Globus pallidus (tissue), 1 donor: ENCODE measurements at regions not wholly inside any gene's neighbourhood (a gene's known extent, or its start where the extent isn't known, plus 50 kb on each side); places are given as distances from the start of the nearest gene placed in this dataset.

Experiments used
- DNase-seq: peaks from one replicate; pipeline ENCODE4 v3.0.0-alpha.2; 2015; ENCODE audit warnings: low spot score

DNA sequence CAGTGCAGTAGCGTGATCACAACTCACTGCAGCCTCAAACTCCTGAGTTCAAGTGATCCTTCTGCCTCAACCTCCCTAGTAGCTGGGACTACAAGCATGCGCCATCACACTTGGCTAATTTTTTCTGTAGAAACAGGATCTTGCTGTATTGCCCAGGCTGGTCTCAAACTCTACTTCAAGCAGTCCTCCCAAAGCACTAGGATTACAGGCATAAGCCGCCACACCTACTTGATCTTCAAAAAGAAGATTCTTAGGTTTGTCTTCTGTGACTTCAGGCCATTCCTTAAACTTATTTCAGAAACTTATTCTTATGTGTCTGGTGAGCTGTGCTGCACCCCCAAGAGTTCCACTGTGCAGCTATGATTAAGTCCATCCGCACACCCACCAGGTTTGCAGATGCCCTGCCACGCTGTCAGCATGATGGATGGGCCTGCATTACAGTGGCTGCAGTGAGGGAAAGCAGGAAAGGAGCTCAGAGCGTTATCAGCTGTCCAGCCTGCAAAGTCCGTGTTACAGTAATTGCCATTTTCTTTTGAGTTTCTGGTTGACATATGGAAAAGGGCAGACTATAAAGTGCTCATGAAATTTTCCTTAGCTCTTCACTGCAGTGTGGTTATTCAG lies 146.6 kb downstream of the AASDH start:
- no peak for DNase-seq

DNA sequence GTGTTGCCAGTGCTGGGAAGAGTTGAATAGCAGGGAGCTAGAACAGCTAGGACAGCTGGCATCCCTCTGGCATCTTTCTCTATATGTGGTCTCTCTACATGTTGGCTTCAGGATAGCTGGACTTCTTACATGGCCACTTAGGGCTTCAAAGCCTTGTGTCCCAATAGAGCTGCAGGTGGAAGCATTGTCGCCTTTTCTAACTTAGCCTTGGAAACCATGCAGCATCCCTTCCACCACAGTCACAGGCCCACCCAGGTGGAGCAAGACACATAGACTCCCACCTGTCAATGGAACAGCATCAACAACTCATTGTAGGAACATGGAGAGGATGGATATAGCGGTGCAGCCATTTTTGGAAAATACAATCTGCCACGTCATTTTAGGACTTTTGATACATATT lies 149.0 kb downstream of the AASDH start:
- no peak for DNase-seq

DNA sequence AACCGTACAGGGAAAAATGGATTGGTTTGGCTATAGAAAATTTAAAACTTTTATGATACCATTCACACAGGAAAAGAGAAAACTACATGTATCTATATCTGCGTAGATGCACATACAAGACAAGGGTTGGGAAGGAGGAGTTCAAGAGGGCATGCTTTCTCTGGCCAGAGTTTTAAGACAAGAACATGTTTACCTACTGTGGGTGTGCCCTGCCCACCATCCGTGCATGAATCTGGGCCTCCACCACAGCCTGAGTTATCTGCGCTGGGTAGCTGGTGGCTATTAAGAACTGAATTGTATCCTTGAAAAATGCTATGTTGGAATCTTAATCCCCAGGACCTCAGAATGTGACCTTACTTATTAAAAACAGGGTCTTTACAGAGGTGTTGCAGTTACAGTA lies 151.6 kb downstream of the AASDH start:
- no peak for DNase-seq

DNA sequence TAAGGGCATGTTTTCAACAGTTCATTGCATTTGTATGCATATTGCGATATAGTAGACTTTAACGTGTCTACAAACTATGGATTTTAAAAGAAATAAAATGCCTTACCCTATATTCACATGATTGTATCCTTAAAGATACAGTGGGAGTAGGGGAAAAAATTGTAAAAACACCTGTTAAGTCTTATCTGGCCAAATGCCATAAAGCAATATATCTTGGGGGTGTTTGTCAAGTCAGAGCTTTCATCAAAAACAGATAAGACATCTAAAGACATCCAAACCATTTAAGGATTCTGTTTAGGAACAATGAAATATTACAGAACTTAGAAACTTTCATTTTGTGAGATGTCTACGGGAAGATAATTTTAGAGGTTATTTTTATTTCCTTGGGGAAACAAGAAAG lies 152.3 kb downstream of the AASDH start:
- DNase-seq: no peak

DNA sequence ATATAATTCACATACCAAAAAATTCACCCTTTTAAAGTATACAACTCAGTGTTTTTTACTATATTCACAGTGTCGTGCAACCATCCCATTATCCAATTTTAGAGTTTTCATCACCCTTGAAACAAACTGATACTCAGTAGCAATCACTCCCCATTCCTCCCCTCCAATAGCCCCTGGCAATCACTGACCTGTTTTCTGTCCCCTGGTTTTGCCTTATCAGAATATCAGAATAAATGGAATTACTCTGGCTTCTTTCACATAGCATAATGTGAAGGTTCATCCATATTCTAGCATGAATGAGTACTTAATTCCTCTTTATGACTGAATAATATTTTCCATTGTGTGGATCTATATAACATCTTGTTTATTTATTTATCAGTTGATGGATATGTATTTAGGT lies 153.2 kb downstream of the AASDH start:
- DNase-seq: no peak

DNA sequence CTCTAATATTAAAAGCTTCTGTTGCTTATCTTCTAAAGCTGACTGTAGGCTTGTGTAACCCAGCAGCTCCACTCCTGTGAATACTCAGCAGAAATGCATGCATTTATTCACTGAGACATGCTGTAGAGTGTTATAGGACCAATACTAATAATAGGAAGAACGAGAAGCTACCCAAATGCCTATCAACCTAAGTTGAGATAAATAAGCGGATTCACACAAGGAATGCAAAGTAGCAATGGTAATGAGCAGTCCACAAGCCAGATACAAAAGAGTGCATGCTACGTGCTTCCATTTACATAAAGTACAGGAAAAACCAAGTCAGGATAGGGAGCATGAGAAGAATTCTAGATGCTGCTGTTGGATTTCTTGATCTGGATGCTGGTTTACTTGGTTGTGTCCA lies 155.9 kb downstream of the AASDH start:
- DNase-seq: no peak

DNA sequence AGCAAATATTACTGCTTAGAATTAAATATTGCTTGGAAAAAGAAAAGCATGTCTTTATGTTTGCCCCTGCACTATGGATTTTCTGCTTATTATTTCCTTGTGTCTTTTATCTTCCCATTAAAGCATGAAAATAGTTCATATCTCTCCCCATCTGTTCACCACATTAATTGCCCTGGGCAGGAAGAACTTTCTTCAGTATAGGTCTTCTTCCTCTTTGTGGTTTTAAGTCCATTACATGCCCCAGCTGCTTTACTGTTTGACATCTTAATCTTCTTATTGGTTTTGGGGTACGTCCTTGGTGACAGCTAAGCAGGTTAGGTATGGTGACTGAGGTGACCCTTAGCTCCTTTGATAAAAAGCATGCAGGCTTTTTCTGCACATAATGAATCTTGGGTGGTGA lies 157.3 kb downstream of the AASDH start:
- no peak for DNase-seq

DNA sequence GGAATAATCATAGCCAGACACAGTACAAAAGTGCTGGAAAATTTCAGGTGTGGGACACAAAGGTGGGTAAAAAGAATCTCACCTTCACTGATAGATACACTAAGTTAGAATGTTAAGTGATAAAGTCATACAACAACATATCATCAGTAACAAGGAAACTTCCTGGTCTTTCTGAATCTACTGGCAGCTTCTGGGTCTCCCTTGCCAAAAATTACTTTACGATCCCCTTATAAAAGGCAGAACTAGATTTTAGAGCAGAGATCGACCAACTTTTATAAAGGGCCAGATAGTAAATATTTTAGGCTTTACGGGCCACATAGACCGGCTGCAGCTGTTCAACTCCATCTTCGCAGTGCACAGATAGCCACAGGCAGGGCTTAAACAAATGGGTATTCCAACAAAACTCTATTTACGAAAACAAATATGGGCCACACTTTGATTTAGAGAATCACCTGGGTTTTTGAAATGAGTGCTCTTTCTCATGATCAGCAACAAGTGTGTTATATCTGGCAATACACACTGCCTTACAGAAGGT lies 159.9 kb downstream of the AASDH start:
- DNase-seq: no peak

DNA sequence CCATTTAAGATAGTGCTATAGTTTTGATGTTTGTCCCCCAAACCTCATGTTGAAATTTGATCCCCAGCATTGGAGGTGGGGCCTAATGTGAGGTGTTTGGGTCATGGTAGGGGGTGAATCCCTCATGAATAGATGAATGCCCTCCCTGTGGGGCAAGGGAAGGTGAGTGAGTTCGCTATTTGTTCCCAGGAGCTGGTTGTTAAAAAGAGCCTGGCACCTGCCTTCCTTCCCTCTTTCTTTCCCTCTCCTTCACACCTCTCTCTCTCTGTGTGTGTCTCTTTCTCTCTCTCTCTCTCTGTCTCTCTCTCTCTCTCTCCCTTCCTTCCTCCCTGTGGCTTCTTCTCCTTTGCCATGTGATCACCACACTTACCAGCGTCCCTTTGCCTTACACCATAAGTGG lies 160.7 kb downstream of the AASDH start:
- no peak for DNase-seq

DNA sequence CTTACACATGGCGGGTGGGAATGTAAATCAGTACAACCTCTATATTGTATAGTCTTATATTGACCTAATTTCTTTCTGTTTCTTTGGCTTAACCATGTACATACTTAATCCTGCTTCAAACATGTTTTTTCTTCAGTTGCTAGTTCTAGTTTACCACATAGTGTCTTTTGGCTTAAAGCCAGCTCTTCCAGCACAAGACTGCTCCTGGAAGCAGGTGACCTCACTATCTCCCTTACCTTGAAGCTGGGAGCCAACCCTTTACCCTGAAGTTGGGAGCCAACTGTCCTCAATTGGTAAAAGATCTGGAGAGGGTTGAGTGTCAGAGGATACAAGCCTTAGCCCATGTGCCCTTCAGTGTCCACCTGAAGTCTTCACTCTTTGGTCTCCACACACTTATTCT lies 162.7 kb downstream of the AASDH start:
- no peak for DNase-seq

DNA sequence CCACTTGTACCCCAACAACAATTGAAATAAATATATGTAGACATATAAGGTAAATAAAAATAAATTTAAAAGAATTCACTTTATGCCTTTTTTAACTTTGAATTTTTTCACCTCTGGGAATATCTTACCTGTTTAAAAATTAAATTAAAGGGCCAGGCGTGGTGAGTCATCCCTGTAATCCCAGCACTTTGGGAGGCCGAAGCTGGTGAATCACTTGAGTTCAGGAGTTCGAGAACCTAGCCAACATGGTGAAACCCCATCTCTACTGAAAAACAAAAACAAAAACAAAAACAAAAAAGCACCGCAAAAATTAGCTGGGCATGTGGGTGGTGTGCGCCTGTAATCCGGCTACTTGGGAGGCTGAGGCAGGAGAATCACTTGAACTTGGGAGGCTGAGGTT lies 164.8 kb downstream of the AASDH start:
- no peak for DNase-seq

DNA sequence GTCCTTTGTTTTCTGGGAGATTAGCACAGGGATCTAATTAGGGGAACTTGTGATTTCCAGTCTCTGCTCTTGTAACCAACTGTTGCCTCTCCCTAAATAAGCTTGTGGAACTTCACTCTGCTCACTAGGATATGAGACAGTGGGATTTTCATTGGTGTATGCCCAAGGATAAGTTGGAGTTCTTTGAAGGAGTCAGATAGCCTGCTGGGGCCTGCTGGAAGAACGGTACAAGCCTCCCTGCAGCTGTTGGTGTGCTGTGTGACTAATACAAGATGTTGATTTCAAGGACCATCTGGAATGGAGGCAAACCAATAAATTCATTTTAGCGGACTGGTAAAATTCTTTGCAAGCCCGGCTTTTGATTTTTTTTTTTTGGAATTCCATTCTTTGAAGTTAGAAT lies 167.0 kb downstream of the AASDH start:
- DNase-seq: no peak

DNA sequence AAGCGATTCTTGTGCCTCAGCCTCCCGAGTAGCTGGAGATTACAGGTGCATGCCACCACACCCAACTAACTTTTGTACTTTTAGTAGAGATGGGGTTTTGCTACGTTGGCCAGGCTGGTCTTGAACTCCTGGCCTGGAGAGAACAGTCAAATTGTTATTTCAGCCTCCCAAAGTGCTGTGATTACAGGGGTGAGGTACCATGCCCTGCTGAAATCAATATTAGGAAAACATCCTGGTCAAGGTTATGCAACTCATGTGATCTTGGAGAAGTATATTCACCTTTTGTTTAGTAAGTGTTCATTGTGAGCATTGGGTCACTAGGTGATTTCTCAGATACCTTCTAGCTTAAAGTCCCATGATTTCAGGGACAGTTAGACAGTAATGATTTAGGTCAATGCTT lies 167.8 kb downstream of the AASDH start:
- DNase-seq: no peak

DNA sequence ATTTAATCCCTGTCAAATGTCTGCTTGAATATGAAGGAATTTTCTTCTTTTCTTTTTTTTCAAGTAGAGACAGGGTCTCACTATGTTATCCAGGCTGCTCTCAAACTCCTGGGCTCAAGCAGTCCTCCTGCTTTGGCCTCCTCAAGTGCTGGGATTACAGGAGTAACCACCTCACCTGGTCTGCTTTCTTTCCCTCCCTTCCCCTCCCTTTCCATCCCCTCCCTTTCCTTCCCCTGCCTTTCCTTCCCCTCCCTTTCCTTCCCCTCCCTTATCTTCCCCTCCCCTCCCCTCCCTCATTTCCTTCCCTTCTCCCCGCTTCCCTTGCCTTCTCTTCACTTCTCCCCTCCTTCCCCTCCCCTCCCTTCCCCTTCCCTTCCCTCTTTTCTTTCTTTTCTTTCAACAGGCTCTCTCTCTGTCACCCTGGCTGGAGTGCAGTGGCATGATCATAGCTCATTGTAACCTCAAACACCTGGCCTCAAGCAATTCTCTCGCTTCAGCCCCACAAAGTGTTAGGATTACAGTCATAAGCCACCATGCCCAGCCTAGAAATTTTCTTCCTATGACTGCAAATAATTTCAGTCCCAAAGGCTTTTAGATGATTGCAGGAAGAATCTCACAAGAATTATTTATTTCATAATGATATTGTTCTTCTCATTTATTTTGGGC lies 168.9 kb downstream of the AASDH start:
- no peak for DNase-seq

DNA sequence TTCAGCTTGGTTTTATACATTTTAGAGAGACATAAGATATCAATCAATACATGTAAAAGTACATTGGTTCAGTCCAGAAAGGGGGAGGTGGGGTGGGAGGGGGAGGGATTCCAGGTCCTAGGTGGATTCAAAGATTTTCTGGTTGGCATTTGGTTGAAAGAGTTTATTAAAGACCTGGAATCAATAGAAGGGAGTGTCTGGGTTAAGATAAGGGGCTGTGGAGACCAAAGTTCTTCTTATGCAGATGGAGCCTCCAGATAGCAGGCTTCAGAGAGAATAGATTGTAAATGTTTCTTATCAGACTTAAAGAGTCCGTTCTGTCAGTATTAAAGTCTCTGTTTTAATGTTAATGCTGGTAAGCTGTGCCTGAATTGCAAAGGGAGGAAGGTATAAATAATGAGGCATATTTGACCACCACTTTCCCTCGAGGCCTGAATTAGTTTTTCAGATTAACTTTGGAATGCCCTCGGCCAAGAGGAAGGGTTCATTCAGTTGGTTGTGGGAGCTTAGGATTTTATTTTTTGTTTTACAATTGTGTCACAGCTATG lies 169.9 kb downstream of the AASDH start:
- DNase-seq: no peak

DNA sequence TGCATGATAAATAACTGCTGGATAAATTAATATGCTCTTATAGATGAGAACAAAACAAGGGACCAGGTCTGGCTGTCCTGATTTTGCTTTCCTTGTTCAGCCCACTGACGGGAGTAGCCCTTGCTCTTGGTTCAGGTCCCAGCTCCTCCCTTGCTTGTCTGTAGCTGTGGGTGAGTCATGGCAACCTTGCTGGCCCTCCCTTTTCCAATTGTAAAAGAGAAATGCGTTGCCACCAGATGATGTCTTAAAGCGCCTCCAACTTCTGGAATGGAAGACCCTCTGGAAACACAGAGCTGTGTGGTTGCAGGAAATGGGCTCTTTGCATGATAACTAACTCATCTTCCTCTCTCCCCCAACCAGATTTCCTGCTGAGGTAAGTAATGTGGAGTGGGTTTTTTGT lies 171.4 kb downstream of the AASDH start:
- no peak for DNase-seq

DNA sequence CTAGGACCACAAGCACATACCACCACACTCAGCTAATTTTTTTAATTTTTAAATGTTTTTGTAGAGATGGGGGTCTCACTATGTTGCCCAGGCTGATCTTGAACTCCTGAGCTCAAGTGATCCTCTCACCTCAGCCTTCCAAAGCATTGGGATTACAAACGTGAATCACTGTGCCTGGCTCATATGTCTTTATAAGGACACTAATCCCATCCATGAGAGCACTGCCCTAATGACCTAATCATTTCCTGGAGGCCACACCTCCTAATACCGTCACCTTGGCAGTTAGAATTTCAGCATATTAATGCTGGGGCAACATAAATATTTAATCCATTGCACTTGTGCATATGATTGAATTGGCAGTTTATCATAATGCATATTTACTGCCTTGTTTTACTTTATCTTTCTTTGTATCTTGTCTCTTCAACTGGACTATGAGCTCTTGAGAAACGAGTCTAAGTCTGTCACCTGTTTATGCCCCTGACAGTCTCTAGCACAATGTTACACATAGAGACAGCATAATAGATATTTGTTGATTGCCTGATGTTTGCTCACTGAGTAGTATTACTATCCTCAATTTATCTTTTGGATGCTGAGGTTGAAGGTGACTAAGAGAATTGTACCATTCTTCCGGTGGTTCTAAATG lies 172.0 kb downstream of the AASDH start:
- no peak for DNase-seq

DNA sequence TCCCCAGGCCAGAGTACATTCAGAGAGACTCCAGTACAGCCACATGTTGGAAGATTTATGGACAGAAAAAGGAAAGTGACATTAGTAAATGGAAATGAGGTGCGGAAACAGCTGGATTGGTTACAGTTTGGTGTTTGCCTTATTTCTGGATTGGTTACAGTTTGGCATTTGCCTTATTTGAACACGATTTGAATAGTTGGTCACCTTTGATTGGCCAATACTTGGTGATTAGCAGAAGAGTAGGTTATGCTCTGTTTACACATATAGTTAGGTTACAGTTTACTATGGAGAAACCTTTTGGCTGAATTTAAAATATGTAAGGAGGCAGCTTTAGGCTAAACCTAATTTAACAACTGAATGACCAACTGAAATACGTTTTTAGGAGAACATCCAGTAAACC lies 173.7 kb downstream of the AASDH start:
- DNase-seq: no peak

DNA sequence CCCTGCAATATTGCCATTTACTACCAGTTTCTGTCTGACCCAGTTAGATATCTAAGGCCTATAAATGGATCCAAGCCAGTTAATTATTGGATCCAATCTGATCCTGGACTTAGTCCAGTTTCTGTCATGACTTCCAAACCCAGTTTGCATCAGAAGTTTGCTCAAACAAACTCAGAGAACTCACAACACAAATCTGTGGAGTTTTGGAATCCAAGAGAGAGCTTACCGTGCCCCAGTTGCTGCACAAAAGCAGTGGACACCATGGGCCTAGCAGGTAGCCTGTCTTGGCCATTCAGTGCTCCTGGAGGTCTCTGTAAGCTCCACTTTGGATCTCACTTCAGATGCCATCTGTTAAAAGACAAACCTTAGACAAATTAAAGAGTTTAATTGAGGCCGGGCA lies 174.5 kb downstream of the AASDH start:
- DNase-seq: no peak

DNA sequence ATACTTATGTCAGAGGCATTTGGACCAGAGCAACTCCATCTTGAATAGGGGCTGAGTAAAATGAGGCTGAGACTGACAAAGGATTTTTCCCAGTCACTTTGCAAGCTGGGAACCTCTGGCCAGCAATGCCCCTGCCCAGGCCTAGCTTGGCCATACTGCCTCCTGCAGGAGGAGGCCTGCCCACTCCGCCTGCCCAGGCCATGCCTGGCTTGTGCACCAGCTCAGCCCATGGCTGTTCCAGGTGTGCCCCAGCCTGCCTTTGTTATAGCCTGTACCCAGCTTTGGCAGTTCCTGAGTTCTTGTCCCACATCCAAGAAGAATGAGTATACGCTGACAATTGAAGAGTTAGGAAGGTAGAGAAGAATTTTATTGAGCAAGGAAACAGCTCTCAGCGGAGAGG lies 176.1 kb downstream of the AASDH start:
- no peak for DNase-seq

DNA sequence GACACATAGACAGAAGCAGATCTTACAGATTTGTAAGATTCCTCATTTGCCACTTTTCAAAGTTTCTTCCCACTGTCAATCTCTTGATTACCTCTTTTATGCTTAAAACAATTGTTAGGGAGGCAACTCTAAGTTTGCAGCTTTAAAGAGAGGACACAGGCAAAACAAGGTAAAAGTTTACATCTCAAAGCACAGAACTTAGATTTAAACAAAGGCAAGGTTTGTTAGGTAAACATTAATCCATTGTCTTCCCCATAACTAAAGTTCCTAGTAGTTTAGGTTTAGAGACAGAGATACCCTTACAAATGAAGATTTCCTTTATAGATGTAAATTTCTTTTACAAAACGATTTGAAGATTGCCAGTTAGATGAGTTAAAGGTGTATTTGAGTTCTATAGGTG lies 176.9 kb downstream of the AASDH start:
- no peak for DNase-seq

DNA sequence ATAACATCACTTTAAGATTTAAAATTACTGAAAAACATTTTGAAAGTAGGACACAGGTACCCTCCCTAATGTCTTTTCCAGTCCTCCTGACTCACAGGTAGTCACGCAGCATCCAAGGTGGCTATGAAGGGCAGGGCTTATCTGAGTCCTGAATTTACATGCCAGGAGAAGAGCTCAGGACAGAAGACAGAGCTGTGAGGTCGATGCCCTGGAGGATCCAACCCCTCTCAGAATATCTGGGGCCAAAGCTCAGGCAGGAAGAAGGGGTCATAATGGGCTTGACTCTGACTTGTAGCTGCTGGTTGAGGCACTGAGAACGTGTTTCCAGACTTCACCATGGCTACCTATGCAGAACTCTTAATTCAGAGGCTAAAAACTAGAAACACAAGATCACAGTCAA lies 177.5 kb downstream of the AASDH start:
- DNase-seq: no peak

DNA sequence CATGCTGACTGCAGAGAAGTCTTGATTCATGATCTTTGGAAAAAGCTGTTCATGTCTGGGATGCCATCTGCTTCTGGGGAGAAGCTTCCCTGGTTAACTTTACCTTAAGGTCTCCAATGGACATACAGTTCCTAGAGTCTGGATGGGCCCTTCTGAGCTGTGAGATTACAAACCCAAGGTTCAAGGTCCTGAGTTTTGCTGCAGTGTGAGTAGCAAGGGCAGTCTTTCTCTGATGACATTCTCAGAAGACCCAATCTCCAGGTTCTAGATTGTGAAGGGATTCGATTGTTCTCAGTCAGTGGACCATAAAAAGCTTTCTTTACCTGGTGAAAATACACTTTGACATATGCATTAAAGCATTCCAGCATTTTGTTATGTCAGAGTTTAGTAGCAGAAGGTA lies 179.2 kb downstream of the AASDH start:
- DNase-seq: no peak
